ENCODE measurements at regions not wholly inside any gene's neighbourhood (a gene's known extent, or its start where the extent isn't known, plus 50 kb on each side); places are given as distances from the start of the nearest gene placed in this dataset.

- ChIA-PET CTCF (no interaction called here), POLR2A (no interaction called here)
- H3K27me3 ChIP-seq (ENCODE audit: control insufficient read depth, insufficient read depth, low read length): no peaks in the 10 kb centered on the region
- H3K9me3 ChIP-seq (ENCODE audit: control insufficient read depth, insufficient read depth, low read length): no peaks in the 10 kb centered on the region
- no peak for DNase-seq (ENCODE audit: low read depth, low spot score)
- no peak overlapping the region for H3K27ac ChIP-seq (ENCODE audit: low read depth, low read length)
- no peak for TF ChIP-seq CTCF (IDR thresholded peaks at IDR 0.05; ENCODE audit: low read depth, low read length)
- no peak overlapping the region for H3K4me3 ChIP-seq (ENCODE audit: low read depth, low read length)
These were observed 215.3 kb upstream of the SOX9 start for GRCh38 chr17:71905376-71906031.

GRCh38 chr17:71909155-71909554 is 211.7 kb upstream of the SOX9 start:
- H3K27me3 ChIP-seq (ENCODE audit: control insufficient read depth, insufficient read depth, low read length): no peaks in the 10 kb centered on the region
- no peaks in the 10 kb centered on the region for H3K9me3 ChIP-seq (ENCODE audit: control insufficient read depth, insufficient read depth, low read length)
- TF ChIP-seq CTCF (IDR thresholded peaks at IDR 0.05; ENCODE audit: low read depth, low read length): no peak
- no peak overlapping the region for H3K27ac ChIP-seq (ENCODE audit: low read depth, low read length)
- POLR2A ChIA-PET: no interaction called here
- DNase-seq (ENCODE audit: low read depth, low spot score): no peak
- CTCF ChIA-PET: no interaction called here
- H3K4me3 ChIP-seq (ENCODE audit: low read depth, low read length): no peak overlapping the region

GRCh38 chr17:71910002-71910401 is 210.8 kb upstream of the SOX9 start:
- POLR2A ChIA-PET: no interaction called here
- H3K9me3 ChIP-seq (ENCODE audit: control insufficient read depth, insufficient read depth, low read length): no peaks in the 10 kb centered on the region
- H3K4me3 ChIP-seq (ENCODE audit: low read depth, low read length): no peak overlapping the region
- TF ChIP-seq CTCF (IDR thresholded peaks at IDR 0.05; ENCODE audit: low read depth, low read length): no peak
- no peak overlapping the region for H3K27ac ChIP-seq (ENCODE audit: low read depth, low read length)
- H3K27me3 ChIP-seq (ENCODE audit: control insufficient read depth, insufficient read depth, low read length): no peaks in the 10 kb centered on the region
- CTCF ChIA-PET: no interaction called here
- no peak for DNase-seq (ENCODE audit: low read depth, low spot score)

GRCh38 chr17:71914042-71914441 is 206.8 kb upstream of the SOX9 start:
- Histone ChIP-seq H3K4me3 (ENCODE audit: low read depth, low read length) (no peak overlapping the region), H3K9me3 (ENCODE audit: control insufficient read depth, insufficient read depth, low read length) (no peaks in the 10 kb centered on the region), H3K27me3 (ENCODE audit: control insufficient read depth, insufficient read depth, low read length) (no peaks in the 10 kb centered on the region), H3K27ac (ENCODE audit: low read depth, low read length) (no peak overlapping the region)
- DNase-seq (ENCODE audit: low read depth, low spot score): no peak
- no peak for TF ChIP-seq CTCF (IDR thresholded peaks at IDR 0.05; ENCODE audit: low read depth, low read length)
- POLR2A ChIA-PET: no interaction called here
- CTCF ChIA-PET: no interaction called here

GRCh38 chr17:71914812-71915211 is 206.0 kb upstream of the SOX9 start:
- CTCF ChIA-PET: no interaction called here
- no peak for TF ChIP-seq CTCF (IDR thresholded peaks at IDR 0.05; ENCODE audit: low read depth, low read length)
- DNase-seq (ENCODE audit: low read depth, low spot score): no peak
- no peak overlapping the region for H3K27ac ChIP-seq (ENCODE audit: low read depth, low read length)
- no peaks in the 10 kb centered on the region for H3K9me3 ChIP-seq (ENCODE audit: control insufficient read depth, insufficient read depth, low read length)
- POLR2A ChIA-PET: no interaction called here
- no peaks in the 10 kb centered on the region for H3K27me3 ChIP-seq (ENCODE audit: control insufficient read depth, insufficient read depth, low read length)
- H3K4me3 ChIP-seq (ENCODE audit: low read depth, low read length): no peak overlapping the region

Data from AG04450 (cell line).